Activated CD4-positive, alpha-beta T cell treated with anti-CD3 and anti-CD28 coated beads, Interleukin-2, amount 50 U/mL, for 48 hours (primary cell): ENCODE measurements at regions not wholly inside any gene's neighbourhood (a gene's known extent, or its start where the extent isn't known, plus 50 kb on each side); places are given as distances from the start of the nearest gene placed in this dataset.
"Not testable (repeated sequence)": the region's sequence is repeated elsewhere in the genome, so short reads cannot be mapped to it uniquely, and the experiment has no call there.

Experiments used
- DNase-seq, 2 experiments: peaks; one replicate each; pipeline ENCODE4 v3.0.0-alpha.2; 2020

GRCh38 chr13:84823528-84823927 is 941.3 kb upstream of the SLITRK1 start:
- DNase-seq = no peak

GRCh38 chr13:84821261-84821660 is 939.0 kb upstream of the SLITRK1 start:
- DNase-seq = no peak

- DNase-seq = no peak
Observed at GRCh38 chr13:84816567-84817105, 934.4 kb upstream of the SLITRK1 start.

GRCh38 chr13:84812789-84813188 is 930.5 kb upstream of the SLITRK1 start:
- DNase-seq = no peak

- no peak for DNase-seq
Observed at GRCh38 chr13:84812078-84812477, 929.8 kb upstream of the SLITRK1 start.

GRCh38 chr13:84810781-84811180 is 928.5 kb upstream of the SLITRK1 start:
- no peak for DNase-seq

- no peak for DNase-seq
Observed at GRCh38 chr13:84802073-84802472, 919.8 kb upstream of the SLITRK1 start.

GRCh38 chr13:84784443-84785153 is 902.3 kb upstream of the SLITRK1 start:
- DNase-seq = no peak

GRCh38 chr13:84777316-84777715 is 895.0 kb upstream of the SLITRK1 start:
- DNase-seq = no peak

GRCh38 chr13:84776593-84776992 is 894.3 kb upstream of the SLITRK1 start:
- no peak for DNase-seq

GRCh38 chr13:84775920-84776319 is 893.6 kb upstream of the SLITRK1 start:
- not testable (repeated sequence) for DNase-seq

GRCh38 chr13:84774111-84774510 is 891.8 kb upstream of the SLITRK1 start:
- no peak for DNase-seq

- no peak for DNase-seq
Observed at GRCh38 chr13:84760956-84761355, 878.7 kb upstream of the SLITRK1 start.

- DNase-seq = no peak
Observed at GRCh38 chr13:84749126-84749525, 866.9 kb upstream of the SLITRK1 start.

GRCh38 chr13:84745051-84745551 is 862.8 kb upstream of the SLITRK1 start:
- DNase-seq = no peak

GRCh38 chr13:84744203-84744602 is 861.9 kb upstream of the SLITRK1 start:
- DNase-seq = no peak

GRCh38 chr13:84741253-84741652 is 859.0 kb upstream of the SLITRK1 start:
- DNase-seq = no peak

- no peak for DNase-seq
Observed at GRCh38 chr13:84739021-84739420, 856.7 kb upstream of the SLITRK1 start.

GRCh38 chr13:84737661-84738060 is 855.4 kb upstream of the SLITRK1 start:
- DNase-seq = no peak

- no peak for DNase-seq
Observed at GRCh38 chr13:84730376-84730775, 848.1 kb upstream of the SLITRK1 start.

GRCh38 chr13:84705982-84706710 is 823.9 kb upstream of the SLITRK1 start:
- no peak for DNase-seq

GRCh38 chr13:84702174-84702573 is 819.9 kb upstream of the SLITRK1 start:
- no peak for DNase-seq

- DNase-seq = not testable (repeated sequence)
Observed at GRCh38 chr13:84697591-84697990, 815.3 kb upstream of the SLITRK1 start.

GRCh38 chr13:84686973-84687372 is 804.7 kb upstream of the SLITRK1 start:
- no peak for DNase-seq
